HG02970 (cell line): ENCODE measurements at regions not wholly inside any gene's neighbourhood (a gene's known extent, or its start where the extent isn't known, plus 50 kb on each side); places are given as distances from the start of the nearest gene placed in this dataset.

Experiments
- ATAC-seq: cut with Tn5 transposase; IDR thresholded peaks from one replicate; pipeline ENCODE4 v1.9.1; 2021; ENCODE audit warnings: mild to moderate bottlenecking, moderate library complexity, moderate number of reproducible peaks; ENCODE audit not compliant: unreplicated experiment, low FRiP score

DNA sequence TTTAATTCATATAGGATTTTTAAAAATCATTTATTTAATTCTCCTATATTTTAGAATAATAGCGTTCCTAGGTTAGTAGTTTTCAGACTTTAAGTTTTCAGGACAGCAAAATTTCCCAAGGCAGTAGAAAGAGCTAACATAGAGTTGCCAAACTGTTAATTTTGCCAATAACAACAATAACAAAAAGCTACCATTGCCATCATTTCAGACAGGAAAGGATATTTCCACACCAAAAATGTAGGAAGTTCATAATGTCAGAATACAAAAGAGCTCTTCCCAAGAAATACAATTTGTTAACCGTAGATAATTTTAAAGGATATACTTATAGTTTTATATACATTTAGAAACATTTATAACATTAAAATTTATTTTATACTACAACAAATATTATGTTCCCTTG lies 81.4 kb upstream of the EEA1 start:
- no peak for ATAC-seq

DNA sequence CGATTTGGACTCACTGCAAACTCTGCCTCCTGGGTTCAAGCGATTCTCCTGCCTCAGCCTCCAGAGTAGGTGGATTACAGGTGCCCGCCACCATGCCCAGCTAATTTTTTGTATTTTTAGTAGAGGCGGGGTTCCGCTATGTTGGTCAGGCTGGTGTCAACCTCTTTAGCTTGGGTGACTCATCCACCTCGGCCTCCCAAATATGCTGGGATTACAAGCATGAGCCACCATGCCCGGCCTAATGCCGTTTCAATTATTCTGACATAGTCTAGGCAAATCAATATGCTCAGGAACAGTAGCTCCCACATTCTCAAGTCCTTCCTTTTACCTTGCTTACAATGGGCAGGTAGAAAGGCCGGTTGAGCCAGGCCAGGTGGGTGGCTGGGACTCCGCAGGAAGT lies 82.0 kb upstream of the EEA1 start:
- ATAC-seq: no peak

GRCh38 chr12:93015871-93016751 lies 87.0 kb upstream of the EEA1 start:
- ATAC-seq: no peak

- ATAC-seq: no peak
Observed at GRCh38 chr12:93016752-93017350, 87.8 kb upstream of the EEA1 start.

DNA sequence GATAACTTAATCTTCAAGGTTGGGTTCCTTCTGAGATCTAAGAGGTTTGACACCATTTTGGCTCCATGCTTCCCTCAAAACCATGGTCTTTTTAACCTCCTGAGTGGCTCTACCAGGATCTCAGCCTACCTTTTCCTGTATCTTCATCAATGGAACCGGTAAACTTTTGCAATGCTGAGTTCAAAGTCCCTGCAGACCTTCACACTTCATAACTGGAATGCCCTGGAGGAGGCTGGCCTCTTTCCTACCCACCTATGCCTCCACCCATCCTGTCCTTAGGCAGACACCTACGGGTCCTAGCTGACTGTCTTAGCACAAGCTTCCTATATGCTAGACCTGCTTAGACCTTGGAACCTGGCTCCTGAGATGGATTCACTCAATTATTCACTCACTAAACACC lies 89.5 kb upstream of the EEA1 start:
- ATAC-seq: no peak

- ATAC-seq: no peak
Observed at GRCh38 chr12:93019212-93019927, 90.3 kb upstream of the EEA1 start.

DNA sequence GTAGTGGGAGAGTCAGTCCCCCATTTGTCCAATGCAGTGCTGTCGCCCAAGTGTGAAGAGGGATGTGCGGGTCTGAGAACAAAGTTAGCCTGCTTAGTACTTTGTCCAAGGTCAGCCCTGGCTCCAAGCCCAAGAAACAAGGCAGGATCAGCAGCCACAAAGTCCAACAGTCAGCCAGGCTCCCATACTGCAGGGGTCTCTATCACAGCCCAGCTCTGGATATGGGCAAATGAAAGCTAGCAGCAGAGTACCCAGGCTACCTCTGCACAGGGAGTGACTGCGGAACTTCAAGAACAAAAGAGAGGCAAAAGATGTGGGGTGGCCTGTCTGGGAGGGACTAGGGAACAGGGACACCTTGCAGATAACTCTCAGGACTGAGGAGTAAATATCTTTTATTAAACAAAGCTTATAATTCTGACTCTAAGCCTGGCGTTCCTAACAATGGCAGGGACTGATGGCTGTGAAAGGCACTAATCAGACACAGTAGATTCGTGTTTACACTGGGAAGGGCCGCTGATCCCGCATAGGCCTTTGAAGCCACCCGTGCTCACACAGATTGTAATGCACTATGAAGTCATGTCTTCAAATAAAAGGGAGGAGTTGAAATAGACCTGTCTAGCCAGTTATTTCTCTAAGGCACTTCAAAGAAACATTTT lies 91.0 kb upstream of the EEA1 start:
- no peak for ATAC-seq

DNA sequence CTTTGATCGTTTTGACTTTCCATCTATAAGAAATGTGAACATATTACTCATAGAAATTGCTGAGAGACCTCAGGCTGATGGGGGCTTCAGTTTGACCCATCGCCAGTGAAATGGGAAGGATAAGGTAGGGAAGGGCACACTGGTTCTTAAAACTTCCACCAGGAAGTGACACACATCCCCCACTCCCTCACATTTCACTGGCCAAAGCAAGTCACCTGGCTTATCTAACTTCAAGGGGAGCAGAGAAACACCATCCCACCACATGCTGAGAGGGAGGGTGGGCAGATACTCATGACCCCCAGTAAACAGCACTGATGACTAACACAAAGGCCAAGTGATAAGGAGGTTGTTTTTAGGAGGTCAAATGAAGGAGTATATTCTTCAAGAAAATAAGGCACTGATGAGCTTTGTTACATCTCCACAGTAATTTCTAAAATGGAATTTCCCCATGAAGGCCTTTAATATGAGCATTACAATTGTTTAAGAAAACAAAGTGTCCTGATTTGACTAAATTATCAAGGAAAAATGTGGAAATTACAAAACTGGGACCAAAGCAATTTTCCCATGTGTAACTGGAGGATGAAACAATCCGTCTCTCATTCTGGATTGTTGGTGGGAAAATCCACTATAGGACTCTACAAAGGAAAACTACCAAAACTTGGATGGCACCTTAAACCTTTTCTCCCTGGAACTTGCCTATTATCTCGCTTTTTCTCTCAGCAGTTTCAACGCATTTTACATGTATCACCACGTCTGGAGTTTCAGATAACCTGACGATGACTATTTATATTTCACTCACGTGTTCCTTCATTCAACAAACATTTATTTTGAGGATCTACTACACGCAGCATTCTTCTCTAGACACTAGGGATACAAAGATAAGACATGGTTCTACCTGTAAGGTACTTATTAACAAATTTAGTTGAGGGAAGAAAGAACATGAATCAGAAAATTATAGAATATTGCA lies 91.8 kb upstream of the EEA1 start:
- no peak for ATAC-seq

- no peak for ATAC-seq
Observed at GRCh38 chr12:93022603-93023340, 93.7 kb upstream of the EEA1 start.

DNA sequence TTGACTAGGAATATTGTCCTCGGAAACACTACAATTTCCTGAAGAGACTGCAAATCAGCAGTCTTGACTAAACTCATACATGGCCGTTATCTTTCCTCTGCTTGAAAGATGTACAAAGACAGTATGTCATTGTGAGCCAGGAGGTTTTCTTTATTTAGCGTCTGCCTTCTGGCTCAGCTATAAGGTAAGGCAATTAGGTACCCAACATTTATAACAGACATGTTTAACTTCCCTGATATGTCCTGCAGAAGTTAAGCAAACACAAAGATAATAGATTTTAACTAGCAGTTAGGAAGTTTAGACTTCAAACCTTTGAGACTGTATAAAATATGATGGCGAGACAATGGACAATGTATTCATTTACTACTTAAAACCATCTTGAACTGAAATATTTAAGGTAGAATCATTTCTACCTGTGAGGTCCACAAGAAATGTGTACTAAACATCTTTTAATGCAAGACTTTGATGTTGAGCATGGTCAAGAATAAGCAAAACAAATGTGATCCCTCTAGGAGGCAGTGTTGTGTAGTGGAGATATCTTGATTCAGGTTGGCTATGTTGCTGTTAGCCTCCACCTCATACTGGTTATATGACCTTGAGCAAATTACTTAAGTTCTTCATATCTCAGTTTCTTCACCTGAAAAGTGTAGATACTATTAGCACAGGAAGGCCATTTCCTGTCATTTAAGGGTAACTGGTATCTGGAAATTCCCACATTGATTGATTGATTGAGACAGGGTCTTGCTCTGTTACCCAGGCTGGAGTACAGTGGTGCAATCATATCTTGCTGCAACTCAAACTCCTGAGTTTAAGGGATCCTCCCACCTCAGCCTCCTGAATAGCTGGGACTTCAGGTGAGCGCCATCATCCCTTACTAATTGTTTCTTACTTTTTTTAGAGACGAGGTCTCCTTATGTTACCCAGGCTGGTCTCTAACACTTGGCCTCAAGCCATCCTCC lies 96.3 kb upstream of the EEA1 start:
- ATAC-seq: no peak

- ATAC-seq: no peak
Observed at GRCh38 chr12:93027041-93027440, 97.9 kb upstream of the EEA1 start.

- ATAC-seq: no peak
Observed at GRCh38 chr12:93029091-93029490, 100.0 kb upstream of the EEA1 start.

DNA sequence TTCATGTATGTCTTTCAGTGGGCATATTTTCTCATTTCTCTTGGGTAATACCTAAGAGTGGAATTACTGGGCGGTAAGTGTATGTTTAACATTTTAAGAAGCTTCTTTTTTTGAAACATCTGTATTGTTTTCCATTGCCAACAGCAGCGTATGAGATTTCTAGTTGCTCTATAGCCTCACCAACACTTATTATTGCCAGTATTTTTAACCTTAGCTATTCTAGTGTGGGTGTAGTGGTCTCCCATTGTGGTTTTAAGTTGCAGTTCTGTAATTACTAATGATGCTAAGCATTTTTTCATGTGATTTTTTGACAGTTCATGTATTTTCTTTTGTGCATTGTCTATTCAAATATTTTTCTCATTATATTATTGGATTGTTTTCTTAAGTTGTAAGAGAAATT lies 101.9 kb upstream of the EEA1 start:
- no peak for ATAC-seq

GRCh38 chr12:93032758-93033157 lies 103.7 kb upstream of the EEA1 start:
- ATAC-seq: no peak

DNA sequence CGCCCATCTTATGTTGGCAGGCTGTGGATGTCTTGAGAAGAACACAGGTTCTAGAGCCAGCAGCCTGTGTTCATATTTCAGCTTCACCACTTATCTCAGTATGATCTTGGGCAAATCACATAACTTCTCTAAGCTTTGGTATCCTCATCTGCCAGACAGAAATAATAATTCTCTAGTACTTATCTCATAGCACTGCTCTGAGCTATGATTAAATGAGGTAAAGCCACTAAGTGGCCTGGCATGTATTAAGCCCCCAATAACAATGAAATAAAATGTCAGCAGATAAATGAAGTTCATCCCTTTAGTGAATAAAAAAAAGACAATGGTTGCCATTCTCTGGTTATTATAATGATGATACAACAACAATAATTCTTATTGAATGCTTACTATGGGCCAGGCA lies 104.9 kb upstream of the EEA1 start:
- no peak for ATAC-seq

DNA sequence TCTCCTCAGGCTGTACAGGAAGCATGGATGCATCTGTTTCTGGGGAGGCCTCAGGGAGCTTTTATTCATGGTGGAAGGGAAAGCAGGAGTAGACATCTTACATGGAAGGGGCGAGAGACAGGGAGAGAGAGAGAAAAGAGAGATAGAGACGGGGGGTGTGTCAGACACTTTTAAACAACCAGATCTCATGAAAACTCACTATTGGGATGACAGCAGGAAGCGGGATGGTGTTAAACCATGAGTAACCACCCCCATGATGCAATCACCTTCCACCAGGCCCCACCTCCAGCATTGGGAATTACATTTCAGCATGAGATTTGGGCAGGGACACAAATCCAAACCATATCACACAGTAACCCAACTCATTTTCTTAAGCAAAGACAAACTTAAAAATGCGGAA lies 110.0 kb upstream of the EEA1 start:
- no peak for ATAC-seq

DNA sequence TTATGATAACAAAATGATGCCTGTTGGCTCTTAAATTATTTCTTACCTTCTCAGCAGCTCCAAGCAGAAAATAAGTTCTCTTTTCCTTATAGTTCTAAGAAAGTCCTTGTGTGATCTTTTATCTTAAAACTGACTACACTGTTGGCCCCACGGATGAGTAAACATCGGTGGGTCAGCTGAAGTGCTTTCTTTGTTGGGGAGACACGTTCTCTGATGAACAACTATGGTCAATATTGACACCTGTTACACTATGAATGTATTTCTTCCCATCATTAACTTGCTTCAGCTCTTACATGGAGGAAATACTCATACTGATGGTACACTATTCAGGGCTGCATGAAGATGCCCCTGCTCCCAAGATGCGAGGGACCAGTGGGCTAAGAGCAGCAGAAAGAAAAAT lies 110.8 kb upstream of the EEA1 start:
- no peak for ATAC-seq

GRCh38 chr12:93040367-93040766 lies 111.3 kb upstream of the EEA1 start:
- ATAC-seq: no peak
